Keratinocyte (primary cell): ENCODE measurements at regions not wholly inside any gene's neighbourhood (a gene's known extent, or its start where the extent isn't known, plus 50 kb on each side); places are given as distances from the start of the nearest gene placed in this dataset.

ENCODE experiments used
- CTCF ChIP-seq, 3 experiments: IDR thresholded peaks in 1 of 3; conservative IDR thresholded peaks in 1 of 3; optimal IDR thresholded peaks in 1 of 3; 2 replicates in 2 of 3; 3 replicates in 1 of 3; pipeline versions ENCODE3 to v1.5.1; 2011; ENCODE audit warnings: low read length in 3 of 3, mild to moderate bottlenecking in 3 of 3, moderate library complexity in 2 of 3, control low read depth in 1 of 3, inconsistent platforms in 1 of 3; ENCODE audit not compliant: insufficient read depth in 2 of 3; ENCODE audit errors: extremely low read depth in 1 of 3
- EZH2 ChIP-seq: IDR thresholded peaks from one replicate; pipeline ENCODE4 v1.6.1; 2012; ENCODE audit warnings: inconsistent platforms, mild to moderate bottlenecking, low read length, moderate library complexity

- TF ChIP-seq CTCF (optimal IDR thresholded peaks at IDR 0.05 in 1 of 3, IDR thresholded peaks at IDR 0.05 in 1 of 3, conservative IDR thresholded peaks at IDR 0.05 in 1 of 3; ENCODE audit: extremely low read depth in 1 of 3, insufficient read depth in 2 of 3, low read length in 3 of 3): no peak
- TF ChIP-seq EZH2: no peak
Measured at GRCh38 chr5:113660206-113660605, 146.7 kb downstream of the YTHDC2 start.
